SHP77 (cell line): ENCODE measurements at regions not wholly inside any gene's neighbourhood (a gene's known extent, or its start where the extent isn't known, plus 50 kb on each side); places are given as distances from the start of the nearest gene placed in this dataset.

Source experiments
- DNase-seq, 2 experiments: peaks; one replicate each; lab custom pipeline; 2025; lab: John Stamatoyannopoulos, UW

- no peak for DNase-seq
Observed at GRCh38 chr5:176733406-176734262, 76.7 kb upstream of the UNC5A start.

GRCh38 chr5:176734756-176735342 is 75.5 kb upstream of the UNC5A start:
- no peak for DNase-seq

GRCh38 chr5:176735383-176736265 is 74.7 kb upstream of the UNC5A start:
- no peak for DNase-seq

- no peak for DNase-seq
Observed at GRCh38 chr5:176736301-176736930, 73.9 kb upstream of the UNC5A start.

GRCh38 chr5:176736931-176737745 is 73.2 kb upstream of the UNC5A start:
- DNase-seq: no peak

- DNase-seq: no peak
Observed at GRCh38 chr5:176737746-176738636, 72.4 kb upstream of the UNC5A start.

GRCh38 chr5:176738637-176739250 is 71.6 kb upstream of the UNC5A start:
- no peak for DNase-seq

GRCh38 chr5:176739461-176740051 is 70.8 kb upstream of the UNC5A start:
- peak; percentile 7 to 43 for DNase-seq

- DNase-seq: no peak
Observed at GRCh38 chr5:176740131-176740701, 70.1 kb upstream of the UNC5A start.

- no peak for DNase-seq
Observed at GRCh38 chr5:176740702-176741496, 69.5 kb upstream of the UNC5A start.

- DNase-seq: no peak
Observed at GRCh38 chr5:176741561-176742211, 68.7 kb upstream of the UNC5A start.

GRCh38 chr5:176742246-176743105 is 67.9 kb upstream of the UNC5A start:
- DNase-seq: no peak

GRCh38 chr5:176743136-176743861 is 67.1 kb upstream of the UNC5A start:
- DNase-seq: no peak

- DNase-seq: no peak
Observed at GRCh38 chr5:176743868-176744583, 66.3 kb upstream of the UNC5A start.

- DNase-seq: no peak
Observed at GRCh38 chr5:176744584-176744965, 65.8 kb upstream of the UNC5A start.
